Epidermal melanocyte (primary cell): ENCODE measurements at regions not wholly inside any gene's neighbourhood (a gene's known extent, or its start where the extent isn't known, plus 50 kb on each side); places are given as distances from the start of the nearest gene placed in this dataset.

Experiments
- DNase-seq: peaks from one replicate; pipeline ENCODE4 v3.0.0; 2011; ENCODE audit warnings: low spot score; ENCODE audit not compliant: insufficient read length

GRCh38 chr16:9449597-9449996 lies 358.2 kb downstream of the HAPSTR1 start:
- no peak for DNase-seq

DNA sequence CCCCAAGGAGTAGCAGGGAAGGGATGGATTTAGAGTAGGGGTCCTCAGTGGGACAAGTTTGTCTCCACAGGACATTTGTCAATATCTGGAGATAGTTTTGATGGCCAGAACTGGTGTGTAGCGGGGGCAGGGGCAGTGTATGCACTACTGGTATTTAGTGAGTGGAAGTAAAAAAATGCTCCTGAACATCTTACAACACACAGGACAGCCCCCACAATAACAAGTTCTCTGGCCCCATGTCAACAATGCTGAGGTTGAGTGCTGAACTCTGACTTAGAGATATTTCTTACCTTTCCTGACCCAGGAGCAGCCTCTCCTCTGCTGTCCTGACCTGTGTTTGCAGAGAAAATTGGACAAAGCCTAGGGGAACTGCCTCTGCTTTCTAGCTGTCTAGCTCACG lies 365.8 kb downstream of the HAPSTR1 start:
- no peak for DNase-seq

- DNase-seq: no peak
Measured at GRCh38 chr16:9458816-9459215, 367.4 kb downstream of the HAPSTR1 start.

- DNase-seq: no peak
Measured at GRCh38 chr16:9462984-9463383, 371.5 kb downstream of the HAPSTR1 start.

DNA sequence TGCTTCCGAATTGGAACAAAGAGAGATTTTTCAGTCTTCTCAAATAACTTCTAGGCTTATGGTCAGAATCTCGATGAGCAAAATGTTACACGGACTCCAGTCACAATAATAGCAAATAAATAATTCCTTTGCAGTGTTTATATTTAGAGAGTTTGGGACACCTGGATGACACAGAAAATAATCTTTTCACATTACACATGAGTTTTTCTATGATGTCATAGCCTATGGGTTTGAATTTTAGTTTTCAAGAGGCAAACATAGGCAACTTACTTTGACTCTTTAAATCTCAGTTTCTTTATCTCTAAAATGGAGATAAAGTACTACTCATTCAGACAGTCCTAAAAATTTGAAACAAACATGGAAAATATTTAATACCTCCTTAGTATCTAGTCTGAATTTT lies 372.0 kb downstream of the HAPSTR1 start:
- DNase-seq: no peak

DNA sequence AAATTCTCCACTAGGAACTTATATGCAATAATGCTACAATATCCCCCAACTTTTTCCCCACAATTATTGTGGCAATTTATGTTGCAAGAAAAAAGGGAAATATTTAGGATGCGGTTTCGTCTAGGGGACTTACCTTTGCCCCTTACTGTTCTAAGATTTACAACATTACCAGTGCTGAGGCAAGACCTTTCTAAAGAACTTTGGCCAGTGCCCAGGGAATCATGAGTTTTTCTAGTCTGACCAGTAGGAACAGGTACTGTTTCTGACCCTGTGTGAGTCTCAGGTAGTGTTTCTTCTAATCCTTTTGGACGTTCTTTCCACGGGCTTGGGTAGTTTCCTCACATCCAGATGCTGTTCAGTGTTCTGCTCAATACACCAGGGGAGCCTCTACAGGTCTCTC lies 373.7 kb downstream of the HAPSTR1 start:
- DNase-seq: no peak

DNA sequence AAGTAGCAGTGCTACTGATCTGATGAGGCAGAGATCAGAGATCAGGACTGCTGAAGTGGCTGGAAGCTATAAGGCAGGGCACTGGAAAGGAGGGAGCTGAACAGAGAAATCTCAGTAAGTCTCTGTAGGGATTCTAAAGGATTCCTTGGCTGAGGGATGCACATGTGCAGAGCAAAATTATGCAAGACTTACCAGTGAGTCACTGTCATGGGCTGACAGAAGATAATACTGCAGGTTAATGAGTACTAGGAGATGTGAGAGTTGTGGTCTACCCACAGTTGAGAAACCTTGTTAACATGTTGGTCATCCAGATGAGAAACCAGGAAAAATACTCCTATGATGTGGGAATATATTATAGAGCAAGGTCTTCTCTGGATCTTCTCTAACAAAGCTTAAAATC lies 378.1 kb downstream of the HAPSTR1 start:
- no peak for DNase-seq

DNA sequence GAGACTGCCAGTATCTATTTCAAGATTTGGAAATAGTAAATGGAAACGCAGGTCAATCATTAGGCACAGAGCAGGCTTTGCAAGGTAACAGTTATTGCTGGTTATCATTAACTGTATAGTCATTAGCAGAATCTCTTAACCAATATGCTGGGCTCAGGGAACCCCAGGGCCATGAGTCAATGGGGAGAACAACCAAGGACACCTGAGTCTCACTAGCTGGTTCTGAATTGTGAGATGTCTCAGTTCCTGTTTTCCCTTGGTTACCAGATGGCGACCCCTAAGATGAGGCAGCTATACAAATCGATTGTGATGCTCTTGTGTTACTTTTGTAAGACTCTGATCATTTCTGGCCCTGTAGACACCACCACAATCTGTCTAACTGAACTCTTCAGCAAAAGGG lies 385.3 kb downstream of the HAPSTR1 start:
- DNase-seq: no peak

DNA sequence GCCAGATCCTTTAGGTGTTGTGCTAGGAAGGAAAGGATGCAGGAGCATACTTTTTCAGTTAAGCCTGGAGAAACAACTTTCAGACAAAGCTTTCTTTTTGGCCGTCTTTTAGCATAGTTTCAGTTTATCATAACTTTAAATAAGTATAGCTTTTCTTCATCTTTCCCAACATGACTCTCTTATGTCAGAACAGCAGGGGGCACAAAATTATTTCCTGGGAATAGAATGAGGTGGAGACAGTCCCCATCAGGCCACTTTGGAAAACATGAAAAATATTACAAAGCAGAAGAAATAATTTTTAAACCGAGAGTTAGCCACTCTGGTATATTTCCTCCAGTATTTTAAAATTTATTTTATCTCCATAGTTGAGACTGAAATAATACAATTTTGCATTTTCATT lies 387.6 kb downstream of the HAPSTR1 start:
- DNase-seq: no peak

GRCh38 chr16:9480503-9480902 lies 389.1 kb downstream of the HAPSTR1 start:
- DNase-seq: no peak

DNA sequence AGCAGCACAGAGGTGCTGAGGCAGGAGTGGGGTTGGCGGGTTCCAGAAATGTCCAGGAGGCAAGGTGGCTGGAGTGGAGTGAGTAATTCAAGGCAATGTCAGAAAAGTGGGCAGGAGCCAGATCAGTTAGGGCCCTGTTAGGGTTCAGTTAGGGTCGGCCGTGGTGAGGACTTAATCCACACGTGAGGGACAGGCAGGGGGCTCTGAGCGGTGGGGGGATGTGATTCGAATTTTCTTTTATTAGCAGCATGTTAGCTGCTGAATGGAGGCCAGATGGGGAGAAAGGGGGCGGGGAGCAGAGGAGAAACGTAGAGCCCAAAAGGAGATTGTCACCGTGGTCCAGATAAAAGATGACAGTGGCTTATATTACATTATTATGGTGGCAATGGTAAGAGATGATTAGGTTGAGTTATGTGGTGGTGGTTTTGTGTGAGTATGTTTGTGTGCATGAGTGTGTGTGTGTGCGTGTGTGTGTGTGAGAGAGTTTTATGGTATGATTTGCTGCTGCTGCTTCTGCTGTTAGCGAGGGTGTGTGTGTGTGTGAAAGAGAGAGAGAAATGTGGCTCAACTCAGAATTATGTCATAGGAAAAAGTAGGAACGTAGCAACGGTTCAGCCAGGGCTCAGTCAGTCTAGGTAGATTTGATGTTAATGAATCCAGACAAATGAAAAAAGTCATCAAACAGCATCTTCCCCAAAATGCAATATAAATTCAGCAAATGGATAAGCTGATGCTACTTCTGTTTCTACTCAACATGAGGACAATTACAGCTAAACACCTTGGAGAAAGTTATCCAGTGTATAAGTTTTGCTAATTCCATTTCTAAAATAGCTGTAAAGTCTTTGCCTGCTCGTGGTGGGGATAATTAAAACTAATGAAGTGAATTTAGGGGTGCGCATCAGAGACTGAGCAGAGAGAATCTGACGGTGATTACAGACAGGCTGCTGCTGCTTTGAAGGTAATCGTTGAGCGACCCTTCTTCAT lies 390.6 kb downstream of the HAPSTR1 start:
- no peak for DNase-seq

DNA sequence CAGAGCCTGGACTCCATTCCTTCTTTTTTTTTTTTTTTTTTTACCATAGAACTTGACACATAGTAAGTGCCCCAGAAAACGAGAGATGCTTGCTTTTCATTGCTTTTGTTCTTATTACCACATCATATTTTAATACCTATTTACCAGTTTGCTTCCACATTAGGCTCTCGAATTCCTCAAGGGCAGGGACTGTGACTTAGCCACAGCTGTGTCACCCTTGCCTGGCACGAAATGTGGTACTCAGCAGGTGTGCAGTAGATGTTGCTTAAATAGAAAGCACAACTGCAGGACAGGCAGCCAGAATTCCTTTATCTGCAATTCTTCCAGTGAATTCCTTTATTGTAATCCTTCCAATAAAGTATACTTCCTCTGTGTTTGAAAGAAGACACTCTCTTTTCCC lies 393.0 kb downstream of the HAPSTR1 start:
- DNase-seq: no peak

DNA sequence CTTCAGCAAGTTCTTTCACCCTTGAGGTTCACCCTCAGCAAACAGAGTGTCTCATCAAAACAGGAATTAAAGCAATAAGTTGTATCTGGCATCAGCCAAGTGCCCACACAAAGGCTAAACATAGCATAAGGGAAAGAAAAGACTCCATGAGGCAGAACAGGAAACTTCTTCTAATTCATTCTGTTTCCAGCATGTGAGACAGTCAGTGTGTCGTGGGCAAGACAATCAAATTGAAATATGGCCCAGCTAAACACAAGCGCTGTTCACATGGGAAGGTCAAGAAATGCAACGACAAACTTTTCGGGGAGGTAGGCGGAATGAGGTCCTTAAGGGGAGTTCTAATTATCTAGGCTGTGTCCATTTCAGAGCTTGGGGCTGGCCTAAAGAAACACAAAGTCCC lies 393.4 kb downstream of the HAPSTR1 start:
- DNase-seq: no peak

DNA sequence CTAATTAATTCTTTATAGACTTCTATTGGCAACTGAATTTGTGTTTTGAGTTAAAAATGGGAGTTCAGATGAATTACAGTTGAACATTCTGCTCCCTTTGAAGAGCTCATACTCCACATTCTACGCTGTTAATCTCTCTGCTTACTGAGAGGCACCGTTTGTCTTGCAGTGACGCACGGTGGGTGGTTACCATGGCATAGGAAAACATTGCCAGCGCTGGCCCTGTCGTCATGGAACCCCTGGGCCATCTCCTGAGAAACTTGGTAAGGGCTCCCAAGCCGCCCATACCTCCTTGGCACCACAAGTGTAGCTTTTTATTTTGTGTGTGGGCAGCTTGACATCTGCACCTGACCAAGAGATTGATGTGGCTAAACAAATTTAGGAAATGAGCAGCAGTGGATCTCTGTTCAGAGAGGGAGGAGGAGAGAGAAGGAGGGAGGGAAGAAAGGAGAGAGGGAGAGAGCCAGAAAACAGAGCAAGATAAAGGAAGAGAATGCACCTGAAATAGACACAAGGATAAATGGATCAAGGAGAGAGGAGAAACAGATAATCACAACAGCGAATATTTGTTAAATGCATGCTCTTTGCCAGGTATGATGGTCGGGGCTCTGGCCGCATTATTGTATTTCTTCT lies 398.5 kb downstream of the HAPSTR1 start:
- no peak for DNase-seq

DNA sequence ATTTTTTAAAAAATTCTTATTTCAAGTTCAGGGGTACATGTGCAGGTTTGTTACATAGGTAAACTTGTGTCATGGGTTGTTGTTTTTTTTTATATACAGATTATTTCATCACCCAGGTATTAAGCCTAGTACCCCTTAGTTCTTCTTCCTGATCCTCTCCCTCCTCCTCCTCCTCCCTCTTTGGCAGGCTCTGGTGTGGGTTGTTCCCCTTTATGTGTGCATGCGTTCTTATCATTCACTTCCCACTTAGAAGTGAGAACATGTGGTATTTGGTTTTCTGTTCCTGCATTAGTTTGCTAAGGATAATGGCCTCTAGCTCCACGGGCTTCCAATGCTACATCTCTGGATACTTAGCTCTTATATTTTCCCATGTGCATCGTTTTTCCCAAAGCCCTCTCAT lies 404.4 kb downstream of the HAPSTR1 start:
- no peak for DNase-seq

GRCh38 chr16:9497750-9498149 lies 406.3 kb downstream of the HAPSTR1 start:
- no peak for DNase-seq

DNA sequence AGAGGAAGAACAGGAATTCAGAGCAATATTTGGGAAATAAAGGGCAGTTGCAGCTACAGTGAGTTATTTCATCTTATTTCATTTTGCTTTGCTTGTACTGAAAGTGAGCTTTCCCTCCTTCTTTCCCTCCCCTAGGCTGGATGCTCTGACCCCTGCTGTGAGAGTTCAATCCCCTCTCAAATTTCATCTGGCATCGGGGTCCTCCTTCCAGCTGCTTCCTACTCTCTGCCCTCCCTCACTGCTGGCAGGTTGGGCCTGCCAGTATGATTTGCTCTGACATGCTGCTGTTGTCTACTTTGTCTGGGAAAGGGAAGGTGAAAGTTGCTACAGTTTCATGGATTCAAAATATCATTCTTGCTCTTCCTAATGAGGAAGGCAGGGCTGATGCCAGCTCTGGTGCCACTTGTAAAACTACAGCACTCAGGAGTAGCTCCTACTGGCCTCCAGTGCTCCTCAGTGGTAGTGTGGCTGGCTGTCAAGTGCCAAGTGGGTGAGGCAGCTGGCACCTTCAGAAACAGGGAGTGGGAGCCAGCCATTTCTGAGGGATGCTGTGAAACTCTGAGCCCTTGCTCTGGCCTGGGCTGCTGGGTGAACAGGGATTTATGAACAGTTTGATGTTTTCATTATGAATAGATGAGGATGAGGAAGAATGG lies 408.6 kb downstream of the HAPSTR1 start:
- DNase-seq: no peak

GRCh38 chr16:9500872-9501271 lies 409.4 kb downstream of the HAPSTR1 start:
- DNase-seq: no peak

DNA sequence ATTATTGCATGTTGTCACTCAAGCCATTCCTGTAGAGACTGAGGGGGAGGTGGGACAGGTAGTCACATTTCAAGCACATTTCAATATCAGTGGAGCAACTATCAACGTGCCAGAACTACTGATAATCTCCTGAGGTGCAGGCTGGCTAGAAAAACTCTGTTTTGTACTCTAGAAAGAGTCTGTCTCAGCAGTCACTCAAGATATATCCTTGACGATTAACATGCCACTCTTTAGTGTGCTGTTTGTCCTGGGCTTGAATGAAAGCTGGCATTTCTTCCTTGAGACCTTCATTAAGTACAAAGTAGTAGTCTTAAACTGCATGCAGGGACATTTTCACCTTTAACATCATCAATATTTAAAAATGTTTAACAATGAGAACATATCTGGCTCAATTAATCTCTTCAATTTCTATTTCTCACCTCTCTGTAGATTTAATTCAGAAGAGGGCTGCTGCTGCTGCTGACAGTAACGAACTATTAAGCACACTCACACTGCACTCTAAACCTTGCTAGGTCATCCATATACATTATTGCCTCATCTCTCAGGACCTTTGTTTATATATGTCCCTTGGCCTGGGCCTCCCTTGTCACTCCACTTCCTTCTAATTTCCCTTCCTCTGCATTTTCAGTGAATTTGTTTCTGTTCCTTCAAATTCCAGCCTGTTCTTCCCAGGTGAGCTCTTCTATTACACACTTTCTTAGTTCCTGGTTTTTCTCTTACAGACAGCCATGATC lies 412.0 kb downstream of the HAPSTR1 start:
- no peak for DNase-seq

DNA sequence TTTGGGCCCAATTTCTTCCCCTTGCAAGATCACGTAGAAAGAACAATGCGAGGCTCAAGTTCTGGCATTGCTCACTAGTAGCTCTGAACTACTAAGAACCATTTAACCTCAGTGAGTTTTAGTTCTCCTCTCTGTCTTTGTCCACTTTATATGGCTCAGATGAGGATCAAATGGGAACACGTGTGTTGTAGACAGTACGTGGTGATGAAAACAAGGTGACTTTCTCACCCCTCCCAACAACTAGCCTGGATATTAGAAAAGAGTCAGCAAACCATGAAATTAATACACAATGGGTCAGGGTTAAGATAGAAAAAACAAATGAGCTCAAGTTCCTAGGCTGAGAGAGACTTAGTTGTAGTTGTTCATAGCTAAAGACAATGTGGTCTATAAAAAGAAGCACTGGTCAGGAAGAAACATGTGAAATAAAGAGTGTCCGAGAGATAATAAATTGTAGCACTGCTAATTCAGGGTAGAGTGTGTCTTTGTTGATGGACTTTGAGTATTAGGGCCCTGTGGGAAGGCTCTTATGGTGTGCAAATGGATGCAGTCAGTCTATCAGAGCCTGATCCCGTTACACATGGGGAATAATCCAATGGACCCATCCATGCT lies 417.0 kb downstream of the HAPSTR1 start:
- DNase-seq: no peak

- no peak for DNase-seq
Measured at GRCh38 chr16:9509663-9510062, 418.2 kb downstream of the HAPSTR1 start.
